C4-2B (cell line): ENCODE measurements at regions not wholly inside any gene's neighbourhood (a gene's known extent, or its start where the extent isn't known, plus 50 kb on each side); places are given as distances from the start of the nearest gene placed in this dataset.

Experiments used
- CTCF ChIP-seq: fragments of 450-650 bp; conservative IDR thresholded peaks from 2 replicates; pipeline ENCODE4 v1.5.1; 2017; ENCODE audit warnings: mild to moderate bottlenecking
- ZFX ChIP-seq: fragments of 450-650 bp; IDR thresholded peaks from 2 replicates; pipeline ENCODE4 v1.6.1; 2017

DNA sequence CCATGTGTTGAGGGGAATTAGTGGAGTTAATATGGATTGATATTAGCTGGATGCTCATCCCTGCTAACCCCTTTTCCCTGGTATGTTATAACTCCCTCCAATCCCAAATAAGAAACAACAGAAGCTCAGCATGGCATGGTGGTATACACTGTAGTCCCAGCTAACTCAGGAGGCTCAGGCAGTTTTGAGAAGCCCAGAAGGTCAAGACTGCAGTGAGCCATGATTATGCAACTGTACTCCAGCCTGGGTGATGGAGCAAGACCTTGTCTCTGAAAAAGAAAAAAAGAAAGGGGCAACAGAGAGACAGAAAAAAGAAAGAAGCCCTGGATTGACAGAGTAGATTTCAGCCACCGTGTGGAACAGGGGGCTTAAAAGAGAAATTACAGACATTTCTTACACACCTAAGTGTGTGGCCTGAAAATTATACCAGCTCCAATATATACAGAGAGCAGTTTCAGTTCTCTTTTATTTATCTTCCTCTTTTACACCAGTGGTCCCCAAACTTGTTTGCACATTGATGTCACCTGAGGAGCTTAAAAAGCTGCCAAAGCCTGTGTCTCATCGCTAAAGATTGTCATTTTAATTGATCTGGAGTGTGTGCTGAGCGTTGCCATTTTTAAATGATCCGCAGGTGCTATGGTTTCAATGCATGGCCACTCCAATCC is 203.6 kb downstream of the UBE2E3 start:
- TF ChIP-seq CTCF (no peak), ZFX (no peak)
